DND-41 (cell line): ENCODE measurements at regions not wholly inside any gene's neighbourhood (a gene's known extent, or its start where the extent isn't known, plus 50 kb on each side); places are given as distances from the start of the nearest gene placed in this dataset.

Experiments
- ATAC-seq: fragments of 200-7000 bp; cut with Tn5 transposase; 3 replicates; pipeline ENCODE4 v1.9.1; 2021; ENCODE audit warnings: low read depth; ENCODE audit not compliant: insufficient read depth
- DNase-seq: peaks from one replicate; pipeline ENCODE4 v3.0.0-alpha.2; 2020
- H2AFZ ChIP-seq: 2 replicates; pipeline ENCODE4 v1.6.0; 2012; ENCODE audit warnings: low read depth, low read length
- H3K27ac ChIP-seq: 2 replicates; pipeline ENCODE4 v1.5.1; 2012; ENCODE audit warnings: low read length, inconsistent platforms
- H3K27me3 ChIP-seq: fragments of 200-600 bp; sonication (generic); 2 replicates; pipeline ENCODE4 v1.6.0; 2012; ENCODE audit warnings: low read length, mild to moderate bottlenecking, inconsistent platforms; ENCODE audit not compliant: insufficient read depth, poor library complexity
- H3K36me3 ChIP-seq: 2 replicates; pipeline ENCODE4 v1.5.1; 2012; ENCODE audit warnings: low read length, inconsistent platforms; ENCODE audit not compliant: insufficient read depth
- H3K4me1 ChIP-seq: 2 replicates; pipeline ENCODE4 v1.5.1; 2012; ENCODE audit warnings: mild to moderate bottlenecking, low read length; ENCODE audit not compliant: insufficient read depth
- H3K4me2 ChIP-seq: 2 replicates; pipeline ENCODE4 v1.6.0; 2012; ENCODE audit warnings: mild to moderate bottlenecking, moderate library complexity, low read length, inconsistent platforms; ENCODE audit not compliant: insufficient read depth
- H3K4me3 ChIP-seq, 2 experiments: fragments of 200-600 bp in 1 of 2; shearing (Covaris generic) in 1 of 2; 2 replicates each; pipeline ENCODE4 v1.5.1; 2012 to 2016; ENCODE audit warnings: inconsistent platforms in 2 of 2, low read length in 2 of 2, mild to moderate bottlenecking in 2 of 2, low read depth in 1 of 2, moderate library complexity in 1 of 2
- H3K79me2 ChIP-seq: 2 replicates; pipeline ENCODE4 v1.6.0; 2012; ENCODE audit warnings: low read length, inconsistent platforms; ENCODE audit not compliant: insufficient read depth
- H3K9ac ChIP-seq: 2 replicates; pipeline ENCODE4 v1.6.0; 2012; ENCODE audit warnings: low read depth, mild to moderate bottlenecking, inconsistent platforms, low read length, moderate library complexity
- H3K9me3 ChIP-seq: 2 replicates; pipeline ENCODE4 v1.5.1; 2012; ENCODE audit warnings: low read length, moderate library complexity, mild to moderate bottlenecking, inconsistent platforms; ENCODE audit not compliant: insufficient read depth, severe bottlenecking
- H4K20me1 ChIP-seq: 2 replicates; pipeline ENCODE4 v1.6.0; 2012; ENCODE audit warnings: low read length; ENCODE audit not compliant: insufficient read depth
- CTCF ChIP-seq: IDR thresholded peaks from 2 replicates; pipeline ENCODE4 v1.5.1; 2012; ENCODE audit warnings: borderline replicate concordance, low read length, moderate library complexity, mild to moderate bottlenecking; ENCODE audit not compliant: poor library complexity, severe bottlenecking; ENCODE audit errors: extremely low read depth
- EZH2 ChIP-seq: IDR thresholded peaks from 3 replicates; pipeline ENCODE4 v1.6.1; 2012; ENCODE audit warnings: borderline replicate concordance, low read depth, mild to moderate bottlenecking, moderate library complexity, low read length, inconsistent platforms; ENCODE audit not compliant: severe bottlenecking

DNA sequence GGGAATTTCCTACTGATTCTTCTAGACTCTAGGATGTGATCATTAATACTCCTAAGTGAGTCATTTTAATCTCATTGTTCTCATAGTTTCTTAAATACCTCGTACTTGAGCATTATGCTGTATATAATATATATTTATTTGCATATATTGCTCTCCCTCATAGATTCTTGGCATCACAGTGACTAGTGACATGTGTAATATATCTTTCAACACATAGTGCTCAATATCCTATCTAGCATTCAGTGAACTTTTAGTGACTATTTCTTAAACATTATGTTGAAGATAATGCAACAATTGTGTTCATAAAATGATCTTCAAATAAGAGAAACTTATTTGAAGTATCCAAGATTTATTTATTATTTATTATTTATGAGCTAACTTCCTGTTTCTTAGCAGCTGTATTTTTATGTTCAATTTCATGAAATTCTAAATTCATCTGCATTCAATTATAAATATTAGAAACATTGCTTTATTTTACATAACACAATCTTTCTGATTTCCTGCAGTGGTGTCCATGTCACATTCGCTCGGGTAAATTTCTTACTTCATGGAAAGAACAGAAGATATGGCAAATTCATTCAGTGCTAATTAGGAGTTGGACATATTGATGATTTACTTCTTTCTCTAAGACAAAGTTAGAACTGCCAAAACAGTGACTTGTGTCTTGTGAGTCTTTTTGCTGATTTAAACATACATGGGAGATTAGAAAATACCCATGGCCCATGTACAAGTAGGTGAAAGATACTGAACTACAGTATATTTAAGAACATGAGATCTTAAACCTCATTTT, 1095.5 kb upstream of the IGFBP7 start:
- ATAC-seq (no peak), DNase-seq (no peak)
- Histone ChIP-seq H3K4me2 (no peak overlapping the region), H3K27me3 (no peaks in the 10 kb centered on the region), H3K4me3 (no peak overlapping the region), H3K27ac (no peak overlapping the region), H3K36me3 (no peaks in the 10 kb centered on the region), H3K9ac (no peak overlapping the region), H2AFZ (no peak overlapping the region), H3K9me3 (no peaks in the 10 kb centered on the region), H3K79me2 (no peaks in the 10 kb centered on the region), H3K4me1 (no peaks in the 10 kb centered on the region), H4K20me1 (no peaks in the 10 kb centered on the region)
- TF ChIP-seq EZH2 (no peak), CTCF (no peak)

GRCh38 chr4:58192217-58192616, 1082.0 kb upstream of the IGFBP7 start:
- Histone ChIP-seq H3K4me2 (no peak overlapping the region), H3K9me3 (peaks cover 2% of the 10 kb centered on the region), H3K27ac (no peak overlapping the region), H3K79me2 (no peaks in the 10 kb centered on the region), H3K4me1 (no peaks in the 10 kb centered on the region), H4K20me1 (no peaks in the 10 kb centered on the region), H3K27me3 (no peaks in the 10 kb centered on the region), H3K9ac (no peak overlapping the region), H2AFZ (no peak overlapping the region), H3K36me3 (no peaks in the 10 kb centered on the region), H3K4me3 (no peak overlapping the region)
- DNase-seq (no peak), ATAC-seq (no peak)
- TF ChIP-seq CTCF (no peak), EZH2 (no peak)

GRCh38 chr4:58191109-58191508, 1080.9 kb upstream of the IGFBP7 start:
- no peak overlapping the region for H2AFZ ChIP-seq
- DNase-seq (no peak), ATAC-seq (no peak)
- no peaks in the 10 kb centered on the region for H3K4me1 ChIP-seq
- no peaks in the 10 kb centered on the region for H4K20me1 ChIP-seq
- H3K27ac ChIP-seq: no peak overlapping the region
- H3K9ac ChIP-seq: no peak overlapping the region
- H3K36me3 ChIP-seq: no peaks in the 10 kb centered on the region
- TF ChIP-seq CTCF: no peak
- TF ChIP-seq EZH2: no peak
- no peaks in the 10 kb centered on the region for H3K79me2 ChIP-seq
- no peak overlapping the region for H3K4me2 ChIP-seq
- H3K4me3 ChIP-seq: no peak overlapping the region
- no peaks in the 10 kb centered on the region for H3K27me3 ChIP-seq
- peaks cover 2% of the 10 kb centered on the region for H3K9me3 ChIP-seq
